ENCODE measurements at regions not wholly inside any gene's neighbourhood (a gene's known extent, or its start where the extent isn't known, plus 50 kb on each side); places are given as distances from the start of the nearest gene placed in this dataset.
"Not testable (repeated sequence)": the region's sequence is repeated elsewhere in the genome, so short reads cannot be mapped to it uniquely, and the experiment has no call there.

GRCh38 chr3:55294557-55294956 is 192.5 kb downstream of the WNT5A start:
- no peak for DNase-seq

- no peak for DNase-seq
Measured at GRCh38 chr3:55292360-55292759, 194.7 kb downstream of the WNT5A start.

GRCh38 chr3:55288657-55289056 is 198.4 kb downstream of the WNT5A start:
- DNase-seq, result no peak

- DNase-seq, result no peak
Measured at GRCh38 chr3:55286693-55287092, 200.4 kb downstream of the WNT5A start.

- no peak for DNase-seq
Measured at GRCh38 chr3:55285156-55285555, 201.9 kb downstream of the WNT5A start.

GRCh38 chr3:55283441-55283925 is 203.6 kb downstream of the WNT5A start:
- DNase-seq, result no peak

GRCh38 chr3:55282994-55283393 is 204.1 kb downstream of the WNT5A start:
- no peak for DNase-seq

GRCh38 chr3:55272031-55272645 is 215.0 kb downstream of the WNT5A start:
- no peak for DNase-seq

- no peak for DNase-seq
Measured at GRCh38 chr3:55271549-55271948, 215.6 kb downstream of the WNT5A start.

- DNase-seq, result no peak
Measured at GRCh38 chr3:55270976-55271375, 216.1 kb downstream of the WNT5A start.

- no peak for DNase-seq
Measured at GRCh38 chr3:55269636-55270035, 217.5 kb downstream of the WNT5A start.

- DNase-seq, result no peak
Measured at GRCh38 chr3:55269096-55269495, 218.0 kb downstream of the WNT5A start.

- no peak for DNase-seq
Measured at GRCh38 chr3:55267206-55267930, 219.7 kb downstream of the WNT5A start.

GRCh38 chr3:55264919-55265318 is 222.2 kb downstream of the WNT5A start:
- no peak for DNase-seq

GRCh38 chr3:55252921-55253320 is 234.2 kb downstream of the WNT5A start:
- no peak for DNase-seq

- DNase-seq, result not testable (repeated sequence)
Measured at GRCh38 chr3:55249156-55249555, 237.9 kb downstream of the WNT5A start.

- DNase-seq, result no peak
Measured at GRCh38 chr3:55247666-55248065, 239.4 kb downstream of the WNT5A start.

GRCh38 chr3:55246033-55246432 is 241.1 kb downstream of the WNT5A start:
- no peak for DNase-seq

- no peak for DNase-seq
Measured at GRCh38 chr3:55245351-55245750, 241.8 kb downstream of the WNT5A start.

GRCh38 chr3:55244247-55244646 is 242.9 kb downstream of the WNT5A start:
- DNase-seq, result peak; percentile 84

- peak; percentile 31 for DNase-seq
Measured at GRCh38 chr3:55243678-55244077, 243.4 kb downstream of the WNT5A start.

- DNase-seq, result no peak
Measured at GRCh38 chr3:55242921-55243320, 244.2 kb downstream of the WNT5A start.

GRCh38 chr3:55241098-55241497 is 246.0 kb downstream of the WNT5A start:
- no peak for DNase-seq

GRCh38 chr3:55235416-55235815 is 251.7 kb downstream of the WNT5A start:
- DNase-seq, result no peak

GRCh38 chr3:55226696-55227095 is 260.4 kb downstream of the WNT5A start:
- no peak for DNase-seq
